NOMO-1 treated with dmso at 0.1 percent for 144 hours (cell line): ENCODE measurements at regions not wholly inside any gene's neighbourhood (a gene's known extent, or its start where the extent isn't known, plus 50 kb on each side); places are given as distances from the start of the nearest gene placed in this dataset.

ENCODE experiments used
- DNase-seq: peaks from one replicate; lab custom pipeline; 2025; ENCODE audit not compliant: unreplicated experiment; lab: John Stamatoyannopoulos, UW

- DNase-seq = no peak
Observed at GRCh38 chr1:4944072-4944471, 289.7 kb downstream of the AJAP1 start.

GRCh38 chr1:4939266-4939665 is 284.9 kb downstream of the AJAP1 start:
- no peak for DNase-seq

GRCh38 chr1:4937876-4938534 is 283.6 kb downstream of the AJAP1 start:
- DNase-seq = no peak

- no peak for DNase-seq
Observed at GRCh38 chr1:4935807-4936206, 281.4 kb downstream of the AJAP1 start.

- DNase-seq = no peak
Observed at GRCh38 chr1:4933232-4933631, 278.8 kb downstream of the AJAP1 start.

GRCh38 chr1:4932311-4933030 is 278.1 kb downstream of the AJAP1 start:
- DNase-seq = no peak

- DNase-seq = no peak
Observed at GRCh38 chr1:4931486-4931885, 277.1 kb downstream of the AJAP1 start.

DNA sequence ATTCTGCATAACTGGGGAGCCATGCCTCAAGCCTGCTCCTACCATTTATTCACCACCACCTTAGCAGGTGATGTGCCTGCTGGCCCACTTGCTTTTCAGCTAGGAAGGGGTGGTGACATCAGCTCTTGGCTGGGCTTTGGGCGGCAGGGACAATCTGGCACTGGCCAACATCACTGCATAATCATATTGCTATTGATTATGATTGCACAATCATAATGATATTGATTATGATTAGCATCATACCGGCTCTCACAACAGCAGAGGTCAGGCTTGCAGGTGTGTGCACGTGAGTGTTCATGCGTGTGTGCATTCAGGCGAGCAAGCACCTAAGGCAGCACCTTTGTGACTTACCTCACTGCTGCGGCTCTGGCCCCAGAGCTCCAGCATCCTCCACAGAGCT is 273.8 kb downstream of the AJAP1 start:
- DNase-seq = no peak

GRCh38 chr1:4924356-4924755 is 269.9 kb downstream of the AJAP1 start:
- DNase-seq = no peak

DNA sequence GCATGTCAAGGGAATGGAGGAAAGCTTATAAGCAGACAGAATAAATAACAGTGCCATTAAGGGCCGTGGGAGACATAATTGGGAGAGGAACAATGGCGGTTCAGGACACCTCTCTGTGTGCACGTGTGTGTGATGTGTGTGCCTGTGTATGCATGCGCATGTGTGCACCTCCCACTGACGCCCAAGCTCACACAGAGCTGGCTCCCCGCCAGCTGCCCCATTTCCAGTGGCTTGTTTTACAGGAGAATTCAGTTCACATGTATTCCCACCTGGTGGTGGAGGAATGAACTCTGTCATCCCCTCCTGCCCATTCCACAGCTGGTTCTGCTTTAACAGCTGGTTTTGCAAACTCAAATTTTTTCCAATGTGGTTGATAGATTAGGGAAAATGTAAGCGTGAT is 262.2 kb downstream of the AJAP1 start:
- DNase-seq = no peak

GRCh38 chr1:4915154-4915553 is 260.7 kb downstream of the AJAP1 start:
- no peak for DNase-seq

DNA sequence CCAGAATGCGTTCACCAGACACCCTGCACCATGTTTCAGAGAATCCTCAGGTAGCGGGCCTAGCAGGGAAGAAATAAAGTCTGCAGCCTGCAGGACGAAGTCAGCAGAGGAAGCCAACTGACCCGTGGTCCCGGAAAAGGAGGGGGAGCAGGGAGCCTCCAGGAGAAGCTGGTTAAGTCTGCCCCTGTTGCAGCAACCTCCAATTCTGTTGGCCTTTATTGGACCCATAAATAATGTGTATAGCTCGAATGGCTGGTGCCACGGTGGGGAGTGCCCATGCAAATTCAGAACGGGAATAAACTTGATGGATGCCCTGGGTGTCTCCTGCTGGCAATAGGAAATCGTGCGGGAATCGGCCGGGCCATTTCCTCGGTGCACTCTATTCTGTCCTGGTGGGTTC is 254.1 kb downstream of the AJAP1 start:
- no peak for DNase-seq

GRCh38 chr1:4894566-4894965 is 240.2 kb downstream of the AJAP1 start:
- DNase-seq = no peak

DNA sequence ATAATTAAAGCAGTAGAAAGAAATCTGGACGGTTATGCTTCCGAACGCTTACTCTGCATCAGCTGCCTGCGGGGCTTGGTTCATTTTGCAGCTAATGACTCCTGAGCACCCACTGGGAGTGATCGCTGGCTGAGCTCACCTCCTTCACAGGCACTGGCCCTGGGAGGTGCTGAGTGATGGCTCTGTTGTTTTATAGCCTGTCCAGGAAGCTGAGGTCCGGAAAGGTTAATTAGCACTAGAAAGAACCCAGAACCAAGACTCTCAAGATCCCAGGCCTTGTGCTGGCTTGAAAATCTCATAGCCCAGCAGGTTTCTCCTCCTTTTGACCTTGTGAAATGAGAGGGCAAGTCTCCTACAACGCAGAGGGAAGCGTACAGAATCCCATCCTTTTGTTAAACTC is 226.2 kb downstream of the AJAP1 start:
- DNase-seq = no peak

- DNase-seq = no peak
Observed at GRCh38 chr1:4877426-4877825, 223.0 kb downstream of the AJAP1 start.

GRCh38 chr1:4871373-4871772 is 217.0 kb downstream of the AJAP1 start:
- no peak for DNase-seq

DNA sequence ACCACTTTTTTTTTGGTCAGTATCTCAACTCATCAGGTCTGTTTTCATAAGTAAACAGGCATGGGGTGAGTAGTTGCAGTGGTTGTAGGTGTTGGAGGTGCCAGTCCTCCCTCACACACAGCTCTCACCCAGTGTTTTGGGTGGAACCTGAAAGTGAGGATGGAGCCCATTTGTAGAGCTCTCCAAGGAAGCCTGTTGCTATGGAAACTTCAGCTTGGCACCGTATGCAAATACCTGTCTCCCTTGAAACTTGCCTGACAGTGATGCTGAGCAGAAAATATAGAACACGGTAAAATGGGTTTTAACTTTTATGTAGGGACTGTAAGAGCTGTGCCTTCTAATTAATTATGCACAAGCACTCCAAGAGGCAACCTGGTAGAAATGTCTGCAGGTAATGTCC is 214.1 kb downstream of the AJAP1 start:
- DNase-seq = no peak

DNA sequence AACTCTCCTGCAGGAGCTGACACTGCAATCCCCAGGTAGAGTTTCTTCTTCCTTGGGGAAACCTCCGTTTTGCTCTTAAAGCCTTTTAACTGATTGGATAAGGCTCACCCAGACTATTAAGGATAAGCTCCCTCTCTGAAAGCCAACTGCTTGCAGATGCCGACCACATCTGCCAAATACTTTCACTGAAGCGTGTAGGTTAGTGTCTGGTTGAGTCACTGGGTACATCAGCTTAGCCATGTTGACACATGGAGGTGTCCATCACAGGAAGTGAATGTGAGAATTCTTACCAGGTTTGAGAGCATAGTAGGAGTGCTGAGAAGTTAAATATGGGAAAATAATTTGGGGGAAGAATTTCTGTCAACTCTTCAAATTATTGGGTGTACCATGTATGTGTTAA is 202.0 kb downstream of the AJAP1 start:
- DNase-seq = no peak

GRCh38 chr1:4854367-4854766 is 200.0 kb downstream of the AJAP1 start:
- DNase-seq = no peak

GRCh38 chr1:4853904-4854303 is 199.5 kb downstream of the AJAP1 start:
- no peak for DNase-seq

DNA sequence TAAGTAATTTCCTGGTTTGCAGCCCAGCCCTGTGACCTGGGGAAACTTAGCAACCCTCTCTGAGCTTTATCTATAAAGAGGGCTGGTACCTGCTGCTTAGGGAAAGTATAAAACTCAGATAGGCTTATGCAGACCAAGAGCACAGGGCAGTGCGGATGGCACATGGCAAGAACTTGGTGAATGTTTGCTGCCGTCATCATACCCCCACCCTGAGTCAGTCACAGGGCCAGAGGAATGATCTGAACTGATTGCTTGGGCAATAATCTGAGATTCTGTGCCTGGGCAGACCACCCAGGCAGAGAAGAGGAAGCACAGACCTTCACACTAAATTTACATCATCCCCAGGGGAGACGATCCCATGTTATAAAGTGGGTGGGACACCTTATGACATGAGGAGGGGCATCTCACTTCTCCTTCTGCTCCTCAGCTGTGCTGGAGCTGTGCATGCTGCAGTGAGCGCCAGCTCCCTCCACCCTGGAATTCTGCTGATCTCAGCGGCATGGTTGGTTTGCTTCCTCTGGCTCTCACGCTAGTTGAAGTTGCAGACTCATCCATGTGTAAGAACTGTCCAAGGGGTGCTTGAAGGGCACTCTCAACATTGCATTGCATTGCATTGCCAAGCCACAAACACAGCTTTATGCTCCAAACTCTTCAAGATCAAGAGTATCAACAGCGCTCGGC is 197.1 kb downstream of the AJAP1 start:
- no peak for DNase-seq

- no peak for DNase-seq
Observed at GRCh38 chr1:4848431-4848830, 194.0 kb downstream of the AJAP1 start.
